ENCODE measurements at regions not wholly inside any gene's neighbourhood (a gene's known extent, or its start where the extent isn't known, plus 50 kb on each side); places are given as distances from the start of the nearest gene placed in this dataset.

DNA sequence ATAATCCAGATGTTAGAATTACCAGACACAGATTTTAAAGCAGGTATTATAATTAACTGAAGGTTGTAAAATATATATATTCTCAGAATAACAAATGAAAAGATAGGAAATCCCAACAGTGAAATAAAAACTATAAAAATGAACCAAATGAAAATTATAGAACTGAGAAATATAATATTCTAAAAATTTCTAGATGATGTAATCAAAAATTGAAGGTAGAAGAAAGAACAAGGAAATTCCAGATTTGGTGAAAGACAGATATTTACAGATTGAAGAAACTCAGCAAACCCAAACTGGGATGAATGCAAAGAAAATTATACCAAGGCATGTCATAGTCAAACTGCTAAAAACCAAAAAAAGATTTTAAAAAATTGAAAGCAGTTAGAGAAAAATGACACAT is 729.4 kb downstream of the MATN1 start:
- TF ChIP-seq, protein P1, sequence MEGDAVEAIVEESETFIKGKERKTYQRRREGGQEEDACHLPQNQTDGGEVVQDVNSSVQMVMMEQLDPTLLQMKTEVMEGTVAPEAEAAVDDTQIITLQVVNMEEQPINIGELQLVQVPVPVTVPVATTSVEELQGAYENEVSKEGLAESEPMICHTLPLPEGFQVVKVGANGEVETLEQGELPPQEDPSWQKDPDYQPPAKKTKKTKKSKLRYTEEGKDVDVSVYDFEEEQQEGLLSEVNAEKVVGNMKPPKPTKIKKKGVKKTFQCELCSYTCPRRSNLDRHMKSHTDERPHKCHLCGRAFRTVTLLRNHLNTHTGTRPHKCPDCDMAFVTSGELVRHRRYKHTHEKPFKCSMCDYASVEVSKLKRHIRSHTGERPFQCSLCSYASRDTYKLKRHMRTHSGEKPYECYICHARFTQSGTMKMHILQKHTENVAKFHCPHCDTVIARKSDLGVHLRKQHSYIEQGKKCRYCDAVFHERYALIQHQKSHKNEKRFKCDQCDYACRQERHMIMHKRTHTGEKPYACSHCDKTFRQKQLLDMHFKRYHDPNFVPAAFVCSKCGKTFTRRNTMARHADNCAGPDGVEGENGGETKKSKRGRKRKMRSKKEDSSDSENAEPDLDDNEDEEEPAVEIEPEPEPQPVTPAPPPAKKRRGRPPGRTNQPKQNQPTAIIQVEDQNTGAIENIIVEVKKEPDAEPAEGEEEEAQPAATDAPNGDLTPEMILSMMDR (conservative IDR thresholded peaks at IDR 0.05; ENCODE audit: low read depth, low read length): no peak

DNA sequence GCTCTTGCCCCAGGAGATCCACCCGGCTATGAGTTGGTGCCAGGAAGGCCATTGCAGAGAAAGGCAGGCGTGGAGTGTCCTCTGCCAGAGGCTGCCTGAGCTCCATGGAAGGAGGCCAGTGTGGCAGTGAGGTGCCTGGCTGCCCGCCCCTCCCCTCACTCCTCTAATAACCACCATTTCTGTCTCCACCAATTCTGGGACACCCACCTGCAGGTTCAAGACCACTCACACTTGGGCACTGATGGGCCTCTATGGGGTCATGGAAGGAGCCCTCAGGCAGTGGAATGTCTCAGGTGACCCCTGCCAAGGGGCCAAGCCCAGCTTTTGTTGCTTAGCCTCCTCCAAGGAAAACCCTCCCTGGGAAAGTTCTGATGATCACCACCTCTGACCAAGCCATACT is 731.6 kb downstream of the MATN1 start:
- TF ChIP-seq, protein P1 (conservative IDR thresholded peaks at IDR 0.05; ENCODE audit: low read depth, low read length): no peak
- no peak for DNase-seq (ENCODE audit: low read depth)
- no peak overlapping the region for H3K4me3 ChIP-seq (ENCODE audit: low read depth, low read length)

More for the DNA sequence above, 729.4 kb downstream of the MATN1 start:
- no peak for DNase-seq (ENCODE audit: low read depth)
- no peak overlapping the region for H3K4me3 ChIP-seq (ENCODE audit: low read depth, low read length)

DNA sequence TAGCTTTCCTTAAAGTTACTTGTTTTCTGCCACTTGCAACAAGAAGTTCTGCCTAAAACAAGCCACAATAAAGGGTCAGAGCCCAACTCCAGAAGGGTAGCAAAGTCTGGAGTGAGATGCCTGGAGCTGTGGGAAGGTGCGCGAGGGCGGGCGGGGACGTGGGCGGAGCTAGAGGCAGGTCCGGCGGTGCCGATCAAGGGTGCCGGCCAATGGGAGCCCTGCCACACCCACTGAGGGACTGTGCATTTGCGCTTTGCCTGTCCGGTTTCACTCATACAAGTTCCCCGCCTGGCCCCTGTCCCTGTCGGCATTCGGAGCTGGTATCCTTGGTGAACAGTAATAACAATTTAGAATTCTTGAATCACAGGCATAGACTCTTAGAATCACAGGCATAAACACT is 732.4 kb downstream of the MATN1 start:
- DNase-seq (ENCODE audit: low read depth): no peak
- no peak overlapping the region for H3K4me3 ChIP-seq (ENCODE audit: low read depth, low read length)
- TF ChIP-seq, protein P1 (conservative IDR thresholded peaks at IDR 0.05; ENCODE audit: low read depth, low read length): no peak

DNA sequence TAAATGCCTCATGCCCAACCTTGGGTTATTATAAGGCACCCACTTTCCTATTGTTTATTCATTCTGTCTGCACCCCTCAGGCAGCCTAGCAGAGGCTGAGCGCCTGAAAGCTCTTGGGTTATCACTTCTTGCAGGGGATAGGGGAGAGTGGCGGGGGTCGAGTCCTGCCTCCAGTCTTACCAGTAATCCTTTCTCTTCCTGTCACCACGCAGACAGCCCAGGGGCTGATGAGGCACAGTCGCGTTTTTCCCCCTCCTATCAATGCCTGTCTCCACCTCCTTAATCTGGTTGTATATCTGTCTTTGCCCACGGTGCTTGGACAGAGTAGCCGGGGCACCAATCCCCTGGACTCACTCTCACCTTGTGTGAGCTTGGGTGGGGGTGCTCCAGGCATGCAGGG is 733.1 kb downstream of the MATN1 start:
- H3K4me3 ChIP-seq (ENCODE audit: low read depth, low read length): no peak overlapping the region
- TF ChIP-seq, protein P1 (conservative IDR thresholded peaks at IDR 0.05; ENCODE audit: low read depth, low read length): no peak
- no peak for DNase-seq (ENCODE audit: low read depth)

DNA sequence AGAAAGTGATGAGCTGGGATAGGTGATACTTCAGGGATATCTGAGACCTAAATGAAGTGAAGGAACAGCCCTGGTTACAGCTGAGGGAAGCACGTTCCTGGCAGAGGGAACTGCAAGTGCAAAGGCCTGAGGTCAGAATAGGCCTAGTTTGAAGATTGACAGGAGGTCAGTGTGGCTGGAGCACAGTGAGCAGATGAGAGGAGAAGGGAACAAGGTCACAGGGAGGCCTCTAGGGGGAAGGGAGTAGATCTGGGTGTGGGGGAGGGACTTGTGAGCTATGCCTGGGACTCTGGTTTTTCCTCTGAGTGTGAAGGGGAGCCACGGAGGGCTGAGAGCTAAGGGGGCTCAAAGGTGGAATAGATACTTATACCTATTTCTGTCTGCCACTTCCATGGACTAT is 736.4 kb downstream of the MATN1 start:
- DNase-seq (ENCODE audit: low read depth): no peak
- TF ChIP-seq, protein P1 (conservative IDR thresholded peaks at IDR 0.05; ENCODE audit: low read depth, low read length): no peak
- no peak overlapping the region for H3K4me3 ChIP-seq (ENCODE audit: low read depth, low read length)

DNA sequence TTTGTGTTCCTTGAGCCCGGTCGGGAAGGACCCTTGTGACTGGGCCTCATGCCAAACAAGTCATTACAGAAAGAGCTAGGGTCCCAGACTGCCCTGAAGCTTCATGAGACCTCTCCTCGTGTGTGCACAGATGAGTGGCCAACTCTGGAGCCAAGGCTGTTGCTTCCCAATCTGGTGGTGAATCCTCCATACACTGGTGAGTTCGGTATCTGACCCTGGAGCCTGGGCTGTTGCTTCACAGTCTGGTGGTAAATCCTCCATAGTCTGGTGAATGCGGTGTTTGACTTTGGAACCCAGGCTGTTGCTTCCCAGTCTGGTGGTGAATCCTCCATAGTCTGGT is 737.8 kb downstream of the MATN1 start:
- no peak for DNase-seq (ENCODE audit: low read depth)
- TF ChIP-seq, protein P1 (conservative IDR thresholded peaks at IDR 0.05; ENCODE audit: low read depth, low read length): no peak
- no peak overlapping the region for H3K4me3 ChIP-seq (ENCODE audit: low read depth, low read length)

DNA sequence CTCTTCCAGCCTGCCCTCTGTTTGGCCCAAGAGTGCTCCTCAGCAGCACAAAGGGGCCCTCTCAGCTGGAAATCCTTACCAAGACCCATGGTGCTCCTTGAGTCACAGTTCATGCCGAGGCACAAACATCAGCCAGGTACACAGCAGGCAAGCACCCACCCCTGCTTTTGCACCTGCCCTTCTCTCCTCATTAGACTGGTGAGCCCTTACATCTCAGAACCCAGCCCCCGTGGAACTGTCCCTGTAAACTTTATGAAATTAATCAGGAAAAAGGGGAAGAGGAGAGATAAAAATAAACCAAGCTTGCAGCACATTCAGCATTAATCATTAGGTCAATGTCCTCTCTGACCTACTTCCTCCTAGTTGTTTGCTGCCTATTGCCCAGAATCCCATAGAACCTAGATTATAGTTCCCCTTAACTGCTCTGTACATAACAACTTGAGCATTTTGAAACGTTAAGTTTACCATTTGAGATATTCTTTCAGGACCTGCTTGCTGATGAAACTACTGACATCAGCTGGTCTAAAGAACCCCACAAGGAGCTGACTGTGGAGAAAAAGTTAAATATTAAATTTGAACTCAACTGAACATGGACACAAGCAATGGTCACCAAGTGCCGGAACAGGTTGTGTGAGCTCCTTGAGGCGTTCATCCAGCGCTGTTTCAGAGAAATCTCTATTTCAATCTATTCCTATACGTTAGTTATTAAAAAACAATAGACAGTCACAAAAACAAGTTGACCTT is 738.4 kb downstream of the MATN1 start:
- H3K4me3 ChIP-seq (ENCODE audit: low read depth, low read length): no peak overlapping the region
- DNase-seq (ENCODE audit: low read depth): no peak
- TF ChIP-seq, protein P1 (conservative IDR thresholded peaks at IDR 0.05; ENCODE audit: low read depth, low read length): no peak

Data from choroid plexus epithelial cell (primary cell).